GM12892 (cell line): ENCODE measurements at regions not wholly inside any gene's neighbourhood (a gene's known extent, or its start where the extent isn't known, plus 50 kb on each side); places are given as distances from the start of the nearest gene placed in this dataset.

Experiments used
- DNase-seq: peaks from one replicate; pipeline ENCODE4 v3.0.0; 2011; ENCODE audit not compliant: insufficient read length
- FAIRE-seq: peaks from 2 replicates; lab custom pipeline; 2011; peaks lifted over from hg19 to GRCh38; lab: Jason Lieb, UNC
- POLR2A ChIP-seq: IDR thresholded peaks from 2 replicates; pipeline ENCODE4 v1.6.1; 2011; ENCODE audit warnings: low read depth, low read length, control low read depth
- POLR2AphosphoS5 ChIP-seq: IDR thresholded peaks from 2 replicates; pipeline ENCODE4 v1.6.1; 2011; ENCODE audit warnings: low read depth, low read length, control low read depth
- TAF1 ChIP-seq: IDR thresholded peaks from 2 replicates; pipeline ENCODE4 v1.6.1; 2011; ENCODE audit warnings: low read depth, mild to moderate bottlenecking, control low read depth, low read length, borderline replicate concordance

DNA sequence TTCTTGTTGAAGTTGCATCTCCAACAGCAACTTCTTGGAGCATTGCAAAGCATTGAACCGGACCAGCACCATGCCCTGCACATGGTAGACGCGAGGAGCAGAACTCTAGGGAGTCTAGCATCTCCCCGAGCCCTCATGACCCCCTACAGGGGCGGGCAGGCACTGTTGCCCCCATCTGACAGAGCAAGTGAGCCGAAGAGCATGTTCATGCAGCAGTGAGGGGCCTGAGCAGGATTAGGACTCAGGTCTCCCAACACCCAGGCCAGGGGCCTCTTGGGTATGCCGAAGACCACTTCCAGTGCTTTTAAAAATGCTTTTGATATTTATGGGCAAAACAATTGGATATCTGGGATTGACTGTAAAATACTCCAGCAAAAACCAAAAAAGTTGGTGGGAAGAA lies 163.3 kb downstream of the TFCP2L1 start:
- TF ChIP-seq TAF1 (no peak), POLR2AphosphoS5 (no peak), POLR2A (no peak)
- FAIRE-seq, result no peak
- no peak for DNase-seq

GRCh38 chr2:121123268-121123667 lies 161.7 kb downstream of the TFCP2L1 start:
- no peak for TF ChIP-seq TAF1
- no peak for TF ChIP-seq POLR2AphosphoS5
- no peak for TF ChIP-seq POLR2A
- DNase-seq (no peak), FAIRE-seq (no peak)

GRCh38 chr2:121124330-121124729 lies 160.7 kb downstream of the TFCP2L1 start:
- TF ChIP-seq TAF1, result no peak
- TF ChIP-seq POLR2A, result no peak
- TF ChIP-seq POLR2AphosphoS5, result no peak
- DNase-seq (no peak), FAIRE-seq (no peak)

GRCh38 chr2:121125350-121125749 lies 159.7 kb downstream of the TFCP2L1 start:
- DNase-seq (no peak), FAIRE-seq (no peak)
- TF ChIP-seq POLR2A, result no peak
- TF ChIP-seq TAF1, result no peak
- no peak for TF ChIP-seq POLR2AphosphoS5

GRCh38 chr2:121128741-121129659 lies 156.0 kb downstream of the TFCP2L1 start:
- FAIRE-seq (no peak), DNase-seq (no peak)
- TF ChIP-seq POLR2A (no peak), POLR2AphosphoS5 (no peak)

DNA sequence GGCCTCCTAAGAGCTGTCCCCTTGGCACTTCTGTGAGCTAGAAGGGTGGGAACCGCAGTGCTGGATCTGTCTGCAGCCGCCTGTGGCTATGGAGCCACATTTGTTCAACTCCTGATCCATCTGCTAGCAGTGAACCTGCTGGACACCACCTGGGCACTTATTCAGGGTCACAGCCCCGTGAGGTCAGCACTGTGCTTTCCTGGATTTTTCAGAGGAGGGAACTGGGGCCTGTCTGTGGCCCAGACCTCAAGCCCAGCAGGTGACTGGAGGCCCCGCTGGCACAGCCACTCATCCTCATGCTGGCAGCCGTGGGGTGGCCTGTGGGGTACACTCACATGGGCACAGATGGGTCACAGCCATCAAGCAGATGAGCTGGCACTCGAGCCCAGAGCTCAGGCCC lies 155.3 kb downstream of the TFCP2L1 start:
- TF ChIP-seq TAF1 (no peak), POLR2A (no peak), POLR2AphosphoS5 (no peak)
- DNase-seq (no peak), FAIRE-seq (no peak)

DNA sequence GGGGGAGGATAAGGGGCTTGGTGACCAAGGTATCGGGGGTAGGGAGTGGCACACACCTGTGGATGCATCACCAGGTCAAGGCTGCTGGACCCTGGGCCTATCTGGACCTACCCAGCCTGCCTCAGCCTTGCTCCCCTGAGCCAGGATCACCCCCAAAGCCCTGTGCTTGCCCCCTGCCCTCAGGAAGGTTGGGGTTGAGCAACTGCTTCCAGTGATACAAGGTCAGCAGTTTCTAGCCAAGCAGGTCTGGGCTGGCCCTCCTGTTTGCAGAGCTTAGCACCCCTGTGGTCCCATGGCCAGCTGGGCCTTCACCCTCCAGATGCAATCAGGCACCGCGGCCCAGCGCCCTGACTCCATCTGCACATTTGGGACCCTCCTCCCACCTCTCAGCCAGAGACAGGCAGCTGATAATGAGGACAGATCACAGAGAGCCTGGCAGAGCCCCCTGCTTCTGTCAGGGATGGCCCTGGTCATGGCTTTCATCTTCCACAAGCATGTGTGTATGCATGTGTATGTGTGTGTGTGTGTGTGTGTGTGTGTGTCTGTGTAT lies 154.6 kb downstream of the TFCP2L1 start:
- FAIRE-seq (no peak), DNase-seq (no peak)
- no peak for TF ChIP-seq POLR2AphosphoS5
- no peak for TF ChIP-seq TAF1
- TF ChIP-seq POLR2A, result no peak

DNA sequence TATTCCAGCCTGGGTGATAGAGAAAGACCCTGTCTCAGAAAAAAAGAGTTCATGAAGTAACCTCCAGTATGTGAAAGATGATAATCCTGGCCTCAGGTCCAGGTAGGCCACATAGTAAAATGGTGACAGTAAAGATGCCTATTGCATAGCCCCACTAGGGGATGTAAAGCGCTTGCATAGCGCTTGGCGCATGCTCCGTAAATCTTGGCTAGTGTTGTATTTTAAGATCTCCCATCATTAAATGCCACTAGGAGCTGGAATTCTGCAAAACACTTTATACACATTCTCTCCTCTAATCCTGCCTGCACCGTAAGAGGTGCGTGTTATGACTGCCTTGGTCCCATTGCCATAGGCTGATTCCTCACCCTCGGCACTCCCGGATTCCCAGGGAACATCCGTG lies 153.6 kb downstream of the TFCP2L1 start:
- DNase-seq (no peak), FAIRE-seq (no peak)

GRCh38 chr2:121132054-121132761 lies 152.8 kb downstream of the TFCP2L1 start:
- FAIRE-seq, result no peak
- TF ChIP-seq TAF1 (no peak), POLR2A (no peak), POLR2AphosphoS5 (no peak)
- no peak for DNase-seq

More for the DNA sequence above, 153.6 kb downstream of the TFCP2L1 start:
- TF ChIP-seq POLR2A (no peak), TAF1 (no peak), POLR2AphosphoS5 (no peak)

DNA sequence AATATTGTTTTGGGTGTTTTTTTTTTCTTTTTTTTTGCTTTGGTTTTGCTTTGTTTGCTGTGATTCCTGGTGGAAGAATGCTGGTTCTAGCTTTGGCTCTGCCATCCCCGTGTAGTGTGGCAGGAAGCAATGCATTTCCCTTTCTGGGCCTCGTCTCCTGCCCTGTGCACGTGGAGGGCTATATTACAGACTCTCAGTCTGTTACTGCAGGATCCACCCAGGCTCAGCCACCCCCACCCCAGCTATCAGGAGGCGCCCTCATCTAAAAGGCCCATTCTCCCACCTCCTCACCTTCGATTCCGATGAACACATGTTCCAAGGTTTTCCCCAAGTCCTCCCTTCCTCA lies 152.3 kb downstream of the TFCP2L1 start:
- TF ChIP-seq POLR2AphosphoS5 (no peak), POLR2A (no peak), TAF1 (no peak)
- no peak for FAIRE-seq
- no peak for DNase-seq

GRCh38 chr2:121133551-121134319 lies 151.3 kb downstream of the TFCP2L1 start:
- FAIRE-seq (no peak), DNase-seq (no peak)
- TF ChIP-seq POLR2A, result no peak
- TF ChIP-seq POLR2AphosphoS5, result no peak
- TF ChIP-seq TAF1, result no peak

- FAIRE-seq (no peak), DNase-seq (no peak)
- no peak for TF ChIP-seq POLR2AphosphoS5
- TF ChIP-seq POLR2A, result no peak
- TF ChIP-seq TAF1, result no peak
These were observed 150.3 kb downstream of the TFCP2L1 start for GRCh38 chr2:121134728-121135127.
